ENCODE measurements at regions not wholly inside any gene's neighbourhood (a gene's known extent, or its start where the extent isn't known, plus 50 kb on each side); places are given as distances from the start of the nearest gene placed in this dataset.

GRCh38 chr18:24919181-24919797 lies 432.7 kb downstream of the ZNF521 start:
- H3K4me1 Mint-ChIP-seq = no peaks in the 10 kb centered on the region
- no peak overlapping the region for H3K4me3 Mint-ChIP-seq
- ChIA-PET CTCF (interaction anchor here (1.0 kb wide), 1 partner anchor 364 kb away, joined by 3 read pairs; no protein-coding TSS in a partner anchor), POLR2A (no interaction called here)
- ATAC-seq (no peak), DNase-seq (no peak)
- no peaks in the 10 kb centered on the region for H3K36me3 Mint-ChIP-seq (ENCODE audit: low read depth)
- H3K27me3 Mint-ChIP-seq = peaks cover 5% of the 10 kb centered on the region
- no peak overlapping the region for H3K27ac Mint-ChIP-seq
- no peaks in the 10 kb centered on the region for H3K9me3 Mint-ChIP-seq (ENCODE audit: low read depth)
- intact Hi-C loops (cut with DNase I, micrococcal nuclease) = no loop called here

- Mint-ChIP-seq H3K9me3 (ENCODE audit: low read depth) (no peaks in the 10 kb centered on the region), H3K27ac (no peak overlapping the region), H3K36me3 (ENCODE audit: low read depth) (no peaks in the 10 kb centered on the region), H3K4me3 (no peak overlapping the region), H3K4me1 (no peaks in the 10 kb centered on the region), H3K27me3 (peaks cover 5% of the 10 kb centered on the region)
- ChIA-PET CTCF (no interaction called here), POLR2A (no interaction called here)
- DNase-seq (no peak), ATAC-seq (no peak)
- intact Hi-C loops (cut with DNase I, micrococcal nuclease) = no loop called here
These were observed 429.5 kb downstream of the ZNF521 start for GRCh38 chr18:24922491-24922890.

- DNase-seq = no peak
- Mint-ChIP-seq H3K27ac (no peak overlapping the region), H3K9me3 (ENCODE audit: low read depth) (no peaks in the 10 kb centered on the region), H3K36me3 (ENCODE audit: low read depth) (no peaks in the 10 kb centered on the region), H3K4me3 (no peak overlapping the region), H3K4me1 (no peaks in the 10 kb centered on the region), H3K27me3 (peaks cover 5% of the 10 kb centered on the region)
- ATAC-seq = no peak
- ChIA-PET POLR2A (no interaction called here), CTCF (no interaction called here)
- intact Hi-C loops (cut with DNase I, micrococcal nuclease) = no loop called here
These were observed 428.8 kb downstream of the ZNF521 start for GRCh38 chr18:24923138-24923537.

- ChIA-PET POLR2A (no interaction called here), CTCF (no interaction called here)
- H3K27me3 Mint-ChIP-seq = peaks cover 2% of the 10 kb centered on the region
These were observed 427.8 kb downstream of the ZNF521 start for GRCh38 chr18:24924066-24924716.

GRCh38 chr18:24926649-24927048 lies 425.3 kb downstream of the ZNF521 start:
- Mint-ChIP-seq H3K27me3 (peaks cover 4% of the 10 kb centered on the region), H3K4me1 (no peaks in the 10 kb centered on the region), H3K4me3 (no peak overlapping the region), H3K27ac (no peak overlapping the region), H3K9me3 (ENCODE audit: low read depth) (no peaks in the 10 kb centered on the region), H3K36me3 (ENCODE audit: low read depth) (no peaks in the 10 kb centered on the region)
- CTCF ChIA-PET = no interaction called here
- DNase-seq (no peak), ATAC-seq (no peak)
- intact Hi-C loops (cut with DNase I, micrococcal nuclease) = no loop called here
- POLR2A ChIA-PET = no interaction called here

More at GRCh38 chr18:24924066-24924716, 427.8 kb downstream of the ZNF521 start:
- H3K27ac Mint-ChIP-seq = no peak overlapping the region
- ATAC-seq (no peak), DNase-seq (no peak)
- intact Hi-C loops (cut with DNase I, micrococcal nuclease) = no loop called here
- H3K9me3 Mint-ChIP-seq (ENCODE audit: low read depth) = no peaks in the 10 kb centered on the region
- H3K4me3 Mint-ChIP-seq = no peak overlapping the region
- H3K36me3 Mint-ChIP-seq (ENCODE audit: low read depth) = no peaks in the 10 kb centered on the region
- H3K4me1 Mint-ChIP-seq = no peaks in the 10 kb centered on the region

GRCh38 chr18:24928301-24928878 lies 423.6 kb downstream of the ZNF521 start:
- H3K27me3 Mint-ChIP-seq = peaks cover 4% of the 10 kb centered on the region
- intact Hi-C loops (cut with DNase I, micrococcal nuclease) = no loop called here
- ChIA-PET POLR2A (no interaction called here), CTCF (no interaction called here)
- H3K9me3 Mint-ChIP-seq (ENCODE audit: low read depth) = no peaks in the 10 kb centered on the region
- H3K27ac Mint-ChIP-seq = no peak overlapping the region
- H3K36me3 Mint-ChIP-seq (ENCODE audit: low read depth) = no peaks in the 10 kb centered on the region
- no peaks in the 10 kb centered on the region for H3K4me1 Mint-ChIP-seq
- no peak for DNase-seq
- ATAC-seq = no peak
- no peak overlapping the region for H3K4me3 Mint-ChIP-seq

- intact Hi-C loops (cut with DNase I, micrococcal nuclease) = no loop called here
- ChIA-PET POLR2A (no interaction called here), CTCF (no interaction called here)
These were observed 421.5 kb downstream of the ZNF521 start for GRCh38 chr18:24930478-24930877.

GRCh38 chr18:24930971-24931370 lies 421.0 kb downstream of the ZNF521 start:
- no peak for ATAC-seq
- Mint-ChIP-seq H3K27me3 (peaks cover 6% of the 10 kb centered on the region), H3K9me3 (ENCODE audit: low read depth) (no peaks in the 10 kb centered on the region), H3K4me1 (no peaks in the 10 kb centered on the region), H3K36me3 (ENCODE audit: low read depth) (no peaks in the 10 kb centered on the region), H3K27ac (no peak overlapping the region), H3K4me3 (no peak overlapping the region)
- CTCF ChIA-PET = no interaction called here
- intact Hi-C loops (cut with DNase I, micrococcal nuclease) = no loop called here
- no peak for DNase-seq
- POLR2A ChIA-PET = no interaction called here

More at GRCh38 chr18:24930478-24930877, 421.5 kb downstream of the ZNF521 start:
- Mint-ChIP-seq H3K4me1 (no peaks in the 10 kb centered on the region), H3K4me3 (no peak overlapping the region), H3K27ac (no peak overlapping the region), H3K36me3 (ENCODE audit: low read depth) (no peaks in the 10 kb centered on the region), H3K9me3 (ENCODE audit: low read depth) (no peaks in the 10 kb centered on the region), H3K27me3 (peaks cover 6% of the 10 kb centered on the region)
- DNase-seq (no peak), ATAC-seq (no peak)

GRCh38 chr18:24933345-24933744 lies 418.6 kb downstream of the ZNF521 start:
- CTCF ChIA-PET = no interaction called here
- Mint-ChIP-seq H3K27me3 (peaks cover 3% of the 10 kb centered on the region), H3K27ac (no peak overlapping the region), H3K4me1 (no peaks in the 10 kb centered on the region), H3K4me3 (no peak overlapping the region), H3K36me3 (ENCODE audit: low read depth) (no peaks in the 10 kb centered on the region), H3K9me3 (ENCODE audit: low read depth) (no peaks in the 10 kb centered on the region)
- ATAC-seq (no peak), DNase-seq (no peak)
- intact Hi-C loops (cut with DNase I, micrococcal nuclease) = no loop called here
- POLR2A ChIA-PET = no interaction called here

- Mint-ChIP-seq H3K27ac (no peak overlapping the region), H3K36me3 (ENCODE audit: low read depth) (no peaks in the 10 kb centered on the region), H3K27me3 (peaks cover 3% of the 10 kb centered on the region), H3K4me3 (no peak overlapping the region), H3K9me3 (ENCODE audit: low read depth) (no peaks in the 10 kb centered on the region), H3K4me1 (no peaks in the 10 kb centered on the region)
- ChIA-PET POLR2A (no interaction called here), CTCF (no interaction called here)
- ATAC-seq = no peak
- no peak for DNase-seq
- intact Hi-C loops (cut with DNase I, micrococcal nuclease) = no loop called here
These were observed 417.6 kb downstream of the ZNF521 start for GRCh38 chr18:24934258-24934932.

GRCh38 chr18:24935008-24935407 lies 417.0 kb downstream of the ZNF521 start:
- H3K27ac Mint-ChIP-seq = no peak overlapping the region
- intact Hi-C loops (cut with DNase I, micrococcal nuclease) = no loop called here
- H3K27me3 Mint-ChIP-seq = peaks cover 3% of the 10 kb centered on the region
- DNase-seq (no peak), ATAC-seq (no peak)
- no peak overlapping the region for H3K4me3 Mint-ChIP-seq
- CTCF ChIA-PET = no interaction called here
- POLR2A ChIA-PET = no interaction called here
- no peaks in the 10 kb centered on the region for H3K9me3 Mint-ChIP-seq (ENCODE audit: low read depth)
- no peaks in the 10 kb centered on the region for H3K36me3 Mint-ChIP-seq (ENCODE audit: low read depth)
- no peaks in the 10 kb centered on the region for H3K4me1 Mint-ChIP-seq

GRCh38 chr18:24935896-24936295 lies 416.1 kb downstream of the ZNF521 start:
- ATAC-seq (no peak), DNase-seq (no peak)
- CTCF ChIA-PET = interaction anchor here (0.5 kb wide), 1 partner anchor 18 kb away, joined by 3 read pairs; no protein-coding TSS in a partner anchor
- Mint-ChIP-seq H3K4me3 (no peak overlapping the region), H3K4me1 (no peaks in the 10 kb centered on the region), H3K27me3 (peaks cover 1% of the 10 kb centered on the region), H3K27ac (no peak overlapping the region), H3K36me3 (ENCODE audit: low read depth) (no peaks in the 10 kb centered on the region), H3K9me3 (ENCODE audit: low read depth) (no peaks in the 10 kb centered on the region)
- intact Hi-C loops (cut with DNase I, micrococcal nuclease) = no loop called here
- POLR2A ChIA-PET = no interaction called here

Data from activated CD4-positive, alpha-beta T cell treated with anti-CD3 and anti-CD28 coated beads for 36 hours (primary cell).